ENCODE measurements at regions not wholly inside any gene's neighbourhood (a gene's known extent, or its start where the extent isn't known, plus 50 kb on each side); places are given as distances from the start of the nearest gene placed in this dataset.
"Not testable (repeated sequence)": the region's sequence is repeated elsewhere in the genome, so short reads cannot be mapped to it uniquely, and the experiment has no call there.

DNA sequence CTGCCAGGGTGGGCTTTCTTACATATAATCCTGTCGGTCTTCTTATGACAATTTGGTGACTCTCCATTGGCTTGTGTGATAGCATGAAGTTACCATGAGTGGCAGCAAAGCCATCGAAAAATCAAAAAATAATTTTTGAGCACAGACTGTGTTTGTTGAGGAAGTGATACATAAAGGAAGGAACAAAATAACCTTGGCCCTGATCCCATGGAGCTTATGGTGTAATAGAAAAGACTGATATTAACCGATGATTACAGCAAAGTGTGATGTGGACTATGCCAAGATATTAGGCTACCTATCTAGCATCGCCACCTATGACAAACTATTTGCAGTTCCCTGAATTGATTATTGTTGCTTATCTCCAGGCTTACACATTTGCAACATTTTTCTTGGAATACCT lies 383.2 kb downstream of the AEBP2 start:
- Histone ChIP-seq H2BK15ac (ENCODE audit: low read depth, low read length) (no peak overlapping the region), H2BK20ac (ENCODE audit: low read depth, low read length) (no peak overlapping the region), H3K14ac (replicated peaks; ENCODE audit: low read depth, low read length) (no peak overlapping the region), H4K20me1 (ENCODE audit: insufficient read depth, low read length) (no peaks in the 10 kb centered on the region), H2AK9ac (replicated peaks; ENCODE audit: low read depth, low read length, poor library complexity) (no peak overlapping the region), H3K4me2 (ENCODE audit: low read depth, low read length) (no peak overlapping the region), H3K4ac (ENCODE audit: low read depth, low read length) (no peak overlapping the region), H2AFZ (replicated peaks; ENCODE audit: low read length, poor library complexity) (no peak overlapping the region), H3K9ac (ENCODE audit: low read depth, low read length) (no peak overlapping the region), H3K23ac (ENCODE audit: low read depth, low read length) (no peak overlapping the region), H2BK120ac (ENCODE audit: low read depth, low read length) (no peak overlapping the region), H3K56ac (ENCODE audit: extremely low read depth, insufficient read depth, low read length) (no peak overlapping the region), H4K5ac (ENCODE audit: low read depth, low read length) (no peak overlapping the region), H3K27ac (ENCODE audit: insufficient read depth, low read length) (no peak overlapping the region), H3K4me3 (ENCODE audit: insufficient read depth, low read depth, low read length) (no peak overlapping the region), H3K4me1 (ENCODE audit: control insufficient read depth, insufficient read depth, low read length) (no peaks in the 10 kb centered on the region), H2BK5ac (ENCODE audit: low read depth, low read length, poor library complexity, severe bottlenecking) (no peak overlapping the region), H3K36me3 (ENCODE audit: control insufficient read depth, insufficient read depth, low read length) (no peaks in the 10 kb centered on the region), H3K27me3 (ENCODE audit: control insufficient read depth, insufficient read depth, low read length) (no peaks in the 10 kb centered on the region), H3K9me1 (ENCODE audit: insufficient read depth, low read length) (no peaks in the 10 kb centered on the region), H4K8ac (ENCODE audit: low read depth in 2 of 2, low read length in 2 of 2) (no peak overlapping the region), H3K18ac (ENCODE audit: low read depth, low read length) (no peak overlapping the region), H3K9me3 (ENCODE audit: control insufficient read depth, insufficient read depth, low read length) (peaks cover 6% of the 10 kb centered on the region; the same call in 1 of the 2 replicates), H4K91ac (ENCODE audit: insufficient read depth, low read depth, low read length) (no peak overlapping the region), H3K79me1 (ENCODE audit: low read depth in 1 of 2, low read length in 2 of 2) (no peaks in the 10 kb centered on the region), H2AK5ac (ENCODE audit: low read depth, low read length) (no peak overlapping the region)
- BruUV-seq (replicated peaks) = no TSS peak
- whole genome bisulfite sequencing, 2 experiments (ENCODE audit: extremely low coverage in 2 of 2, insufficient read length in 1 of 2) = 100% methylated on average over 1 of the region's 4 CpGs; no CpG with 5 or more reads in 1 of the 2 experiments
- dilution Hi-C loops (cut with HindIII; ENCODE audit: low sequenced_read_pairs, unreplicated experiment) = no loop called here
- intact Hi-C loops (cut with micrococcal nuclease) = no loop called here
- no peak for ATAC-seq (ENCODE audit: low read depth)
- in situ Hi-C loops (cut with MboI; ENCODE audit: low sequenced_read_pairs) = no loop called here
- CTCF ChIA-PET = no interaction called here
- no peak for DNase-seq
- POLR2A ChIA-PET (ENCODE audit: unreplicated experiment) = no interaction called here
- TF ChIP-seq RCOR1 (IDR thresholded peaks at IDR 0.05; ENCODE audit: insufficient replicate concordance, low read length) (no peak), RFX5 (IDR thresholded peaks at IDR 0.05; ENCODE audit: low read depth, low read length) (no peak)

DNA sequence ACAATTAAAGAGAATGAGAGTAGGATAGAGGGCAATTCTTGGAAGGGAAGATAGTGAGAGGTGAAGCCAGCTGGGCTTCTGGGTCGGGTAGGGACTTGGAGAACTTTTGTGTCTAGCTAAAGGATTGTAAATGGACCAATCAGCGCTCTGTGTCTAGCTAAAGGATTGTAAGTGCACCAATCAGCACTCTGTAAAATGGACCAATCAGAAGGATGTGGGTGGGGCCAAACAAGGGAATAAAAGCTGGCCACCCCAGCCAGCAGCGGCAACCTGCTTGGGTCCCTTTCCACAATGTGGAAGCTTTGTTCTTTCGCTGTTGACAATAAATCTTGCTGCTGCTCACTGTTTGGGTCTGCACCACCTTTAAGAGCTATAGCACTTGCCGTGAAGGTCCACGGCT lies 384.0 kb downstream of the AEBP2 start:
- 70% methylated on average over 2 of the region's 6 CpGs; no CpG with 5 or more reads in 1 of the 2 experiments for WGBS, 2 experiments (ENCODE audit: extremely low coverage in 2 of 2, insufficient read length in 1 of 2)
- H3K9ac ChIP-seq (ENCODE audit: low read depth, low read length); H3K4me2 ChIP-seq (ENCODE audit: low read depth, low read length); ATAC-seq (ENCODE audit: low read depth); H3K18ac ChIP-seq (ENCODE audit: low read depth, low read length); H3K4ac ChIP-seq (ENCODE audit: low read depth, low read length); H4K91ac ChIP-seq (ENCODE audit: insufficient read depth, low read depth, low read length); H2BK120ac ChIP-seq (ENCODE audit: low read depth, low read length); POLR2A ChIA-PET (ENCODE audit: unreplicated experiment); H3K23ac ChIP-seq (ENCODE audit: low read depth, low read length); H3K4me3 ChIP-seq (ENCODE audit: insufficient read depth, low read depth, low read length); H3K27me3 ChIP-seq (ENCODE audit: control insufficient read depth, insufficient read depth, low read length); dilution Hi-C loops (cut with HindIII; ENCODE audit: low sequenced_read_pairs, unreplicated experiment); H3K9me1 ChIP-seq (ENCODE audit: insufficient read depth, low read length); intact Hi-C loops (cut with micrococcal nuclease); H2AFZ ChIP-seq (replicated peaks; ENCODE audit: low read length, poor library complexity); H3K4me1 ChIP-seq (ENCODE audit: control insufficient read depth, insufficient read depth, low read length); H3K36me3 ChIP-seq (ENCODE audit: control insufficient read depth, insufficient read depth, low read length); H4K8ac ChIP-seq (ENCODE audit: low read depth in 2 of 2, low read length in 2 of 2); H4K5ac ChIP-seq (ENCODE audit: low read depth, low read length); CTCF ChIA-PET; in situ Hi-C loops (cut with MboI; ENCODE audit: low sequenced_read_pairs); H2BK15ac ChIP-seq (ENCODE audit: low read depth, low read length); H4K20me1 ChIP-seq (ENCODE audit: insufficient read depth, low read length); H3K56ac ChIP-seq (ENCODE audit: extremely low read depth, insufficient read depth, low read length); BruUV-seq (replicated peaks); H2BK5ac ChIP-seq (ENCODE audit: low read depth, low read length, poor library complexity, severe bottlenecking); H2AK9ac ChIP-seq (replicated peaks; ENCODE audit: low read depth, low read length, poor library complexity); H3K14ac ChIP-seq (replicated peaks; ENCODE audit: low read depth, low read length); H2AK5ac ChIP-seq (ENCODE audit: low read depth, low read length); H3K27ac ChIP-seq (ENCODE audit: insufficient read depth, low read length); H3K9me3 ChIP-seq (ENCODE audit: control insufficient read depth, insufficient read depth, low read length); H3K79me1 ChIP-seq (ENCODE audit: low read depth in 1 of 2, low read length in 2 of 2); DNase-seq; H2BK20ac ChIP-seq (ENCODE audit: low read depth, low read length): not testable (repeated sequence)
